GM23338 (cell line): ENCODE measurements at regions not wholly inside any gene's neighbourhood (a gene's known extent, or its start where the extent isn't known, plus 50 kb on each side); places are given as distances from the start of the nearest gene placed in this dataset.

Experiments
- ATAC-seq: fragments of 200-7000 bp; cut with Tn5 transposase; 3 replicates; pipeline ENCODE4 v1.9.1; 2020
- DNase-seq: peaks from one replicate; pipeline ENCODE4 v3.0.0-alpha.2; 2015; ENCODE audit warnings: low spot score
- H2AFZ ChIP-seq: fragments of 200-600 bp; sonication (generic); 2 replicates; pipeline ENCODE4 v1.8.0; 2016; ENCODE audit warnings: antibody characterized with exemption, mild to moderate bottlenecking, moderate library complexity
- H3F3A ChIP-seq: fragments of 200-600 bp; sonication (generic); replicated peaks from 2 replicates; pipeline ENCODE4 v1.8.0; 2017; ENCODE audit warnings: antibody characterized with exemption, mixed run types, low read depth
- H3K27ac ChIP-seq: fragments of 200-600 bp; sonication (generic); 2 replicates; pipeline ENCODE4 v1.6.1; 2016; ENCODE audit warnings: low read depth
- H3K27me3 ChIP-seq: fragments of 200-600 bp; sonication (generic); 2 replicates; pipeline ENCODE4 v1.8.0; 2016; ENCODE audit warnings: mild to moderate bottlenecking, mixed run types, moderate library complexity; ENCODE audit not compliant: insufficient read depth
- H3K36me3 ChIP-seq: fragments of 200-600 bp; sonication (generic); 2 replicates; pipeline ENCODE4 v1.8.0; 2016; ENCODE audit warnings: mild to moderate bottlenecking; ENCODE audit not compliant: insufficient read depth
- H3K4me1 ChIP-seq: fragments of 200-600 bp; sonication (generic); 2 replicates; pipeline ENCODE4 v1.8.0; 2016; ENCODE audit warnings: mild to moderate bottlenecking, moderate library complexity; ENCODE audit not compliant: insufficient read depth
- H3K4me2 ChIP-seq: fragments of 200-600 bp; sonication (generic); 2 replicates; pipeline ENCODE4 v1.7.1; 2017; ENCODE audit warnings: mixed run types
- H3K4me3 ChIP-seq: fragments of 200-600 bp; sonication (generic); 2 replicates; pipeline ENCODE4 v1.6.1; 2016; ENCODE audit warnings: mixed run types
- H3K79me2 ChIP-seq: fragments of 200-600 bp; sonication (generic); replicated peaks from 2 replicates; pipeline ENCODE4 v1.8.0; 2017; ENCODE audit warnings: mild to moderate bottlenecking; ENCODE audit not compliant: insufficient read depth
- H3K9me2 ChIP-seq: fragments of 200-600 bp; sonication (generic); 2 replicates; pipeline ENCODE4 v1.8.0; 2017; ENCODE audit not compliant: insufficient read depth
- H4K20me1 ChIP-seq: fragments of 200-600 bp; sonication (generic); replicated peaks from 2 replicates; pipeline ENCODE4 v1.8.0; 2017; ENCODE audit warnings: mild to moderate bottlenecking; ENCODE audit not compliant: insufficient read depth
- H3K27ac Mint-ChIP-seq: 2 replicates; pipeline ENCODE4 v1.8.0; 2020; ENCODE audit warnings: inconsistent platforms, mild to moderate bottlenecking, moderate library complexity, mixed read lengths
- H3K27me3 Mint-ChIP-seq: 3 replicates; pipeline ENCODE4 v1.8.0; 2022; ENCODE audit warnings: low read depth, mild to moderate bottlenecking, moderate library complexity, mixed read lengths, inconsistent platforms; ENCODE audit not compliant: insufficient read depth, poor library complexity
- H3K36me3 Mint-ChIP-seq: 3 replicates; pipeline ENCODE4 v1.8.0; 2021; ENCODE audit warnings: low read depth, mild to moderate bottlenecking, inconsistent platforms, moderate library complexity, mixed read lengths
- H3K4me1 Mint-ChIP-seq: 3 replicates; pipeline ENCODE4 v1.8.0; 2020; ENCODE audit warnings: mild to moderate bottlenecking, inconsistent platforms, mixed read lengths
- H3K4me3 Mint-ChIP-seq: 3 replicates; pipeline ENCODE4 v1.8.0; 2021; ENCODE audit warnings: moderate library complexity, mild to moderate bottlenecking, inconsistent platforms, mixed read lengths
- H3K9me3 Mint-ChIP-seq: 3 replicates; pipeline ENCODE4 v1.8.0; 2020; ENCODE audit warnings: moderate library complexity, mild to moderate bottlenecking, inconsistent platforms, mixed read lengths
- CREB1 ChIP-seq: fragments of 250-450 bp; sonication (Bioruptor Pico); IDR thresholded peaks from 2 replicates; pipeline ENCODE4 v1.5.0; 2020; ENCODE audit warnings: low read depth, mild to moderate bottlenecking, moderate library complexity
- EZH2 ChIP-seq: fragments of 200-600 bp; sonication (generic); IDR thresholded peaks from one replicate; pipeline ENCODE4 v1.8.0; 2017; ENCODE audit warnings: antibody characterized with exemption, mild to moderate bottlenecking, low read depth; ENCODE audit not compliant: unreplicated experiment
- EZH2phosphoT487 ChIP-seq: fragments of 200-600 bp; sonication (generic); IDR thresholded peaks from one replicate; pipeline ENCODE4 v1.8.1; 2018; ENCODE audit warnings: antibody characterized with exemption; ENCODE audit not compliant: unreplicated experiment
- JUNB ChIP-seq: IDR thresholded peaks from one replicate; pipeline ENCODE4 v1.6.1; 2016; ENCODE audit warnings: antibody characterized with exemption; ENCODE audit not compliant: unreplicated experiment
- POLR2AphosphoS5 ChIP-seq: IDR thresholded peaks from 2 replicates; pipeline ENCODE4 v1.6.1; 2016; ENCODE audit warnings: antibody characterized with exemption, low read depth
- STAT1 ChIP-seq: IDR thresholded peaks from one replicate; pipeline ENCODE4 v1.6.1; 2016; ENCODE audit warnings: antibody characterized with exemption; ENCODE audit not compliant: unreplicated experiment
- ZNF114 ChIP-seq: fragments of 250-450 bp; sonication (Bioruptor Pico); IDR thresholded peaks from 2 replicates; pipeline ENCODE4 v1.5.0; 2020; ENCODE audit warnings: mild to moderate bottlenecking, moderate library complexity
- ZNF331 ChIP-seq: fragments of 250-450 bp; sonication (Bioruptor Pico); IDR thresholded peaks from 2 replicates; pipeline ENCODE4 v1.5.0; 2020; ENCODE audit warnings: low read depth, mild to moderate bottlenecking, moderate library complexity
- TF ChIP-seq, protein P1 (sequence below): IDR thresholded peaks from 2 replicates; pipeline ENCODE4 v1.6.1; 2016; ENCODE audit warnings: antibody characterized with exemption
- TF ChIP-seq, protein P2 (sequence below): IDR thresholded peaks from one replicate; pipeline ENCODE4 v1.6.1; 2018; ENCODE audit warnings: antibody characterized with exemption; ENCODE audit not compliant: unreplicated experiment
- TF ChIP-seq, protein P3 (sequence below), 2 experiments: fragments of 200-600 bp in 1 of 2; sonication (generic) in 1 of 2; conservative IDR thresholded peaks; 2 replicates each; pipeline versions ENCODE4 v1.5.1 to v1.6.1; 2016 to 2017; ENCODE audit warnings: antibody characterized with exemption in 2 of 2, low read depth in 2 of 2, mild to moderate bottlenecking in 2 of 2, moderate library complexity in 1 of 2

DNA sequence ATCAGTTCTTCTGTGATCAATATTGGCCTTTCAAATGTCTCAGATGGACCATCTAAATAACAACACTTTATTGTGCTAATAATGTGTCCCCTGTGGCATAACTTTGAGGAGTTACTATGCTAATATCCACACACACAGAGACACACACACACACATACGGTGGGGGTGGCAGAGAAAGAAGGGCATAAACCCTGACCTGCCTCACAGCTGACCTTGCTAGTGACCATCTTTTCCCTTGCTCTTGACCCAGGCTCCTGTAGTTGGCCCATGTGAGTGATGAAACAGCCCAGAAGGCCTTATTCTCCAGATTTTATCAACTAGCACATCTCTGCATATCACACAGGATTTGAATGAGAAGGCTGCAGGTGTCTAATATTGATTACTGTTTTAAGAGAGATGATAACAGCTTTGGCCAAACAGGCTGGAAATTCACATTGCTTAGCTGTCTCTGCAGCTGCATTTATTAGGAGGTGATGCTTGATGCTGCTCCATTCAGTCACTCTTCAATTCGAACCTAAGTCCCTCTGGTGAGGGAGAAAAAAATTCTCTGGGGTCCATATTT, 176.4 kb downstream of the ACTR3 start (continued):
- TF ChIP-seq EZH2 (no peak), STAT1 (no peak)
- TF ChIP-seq, protein P1, sequence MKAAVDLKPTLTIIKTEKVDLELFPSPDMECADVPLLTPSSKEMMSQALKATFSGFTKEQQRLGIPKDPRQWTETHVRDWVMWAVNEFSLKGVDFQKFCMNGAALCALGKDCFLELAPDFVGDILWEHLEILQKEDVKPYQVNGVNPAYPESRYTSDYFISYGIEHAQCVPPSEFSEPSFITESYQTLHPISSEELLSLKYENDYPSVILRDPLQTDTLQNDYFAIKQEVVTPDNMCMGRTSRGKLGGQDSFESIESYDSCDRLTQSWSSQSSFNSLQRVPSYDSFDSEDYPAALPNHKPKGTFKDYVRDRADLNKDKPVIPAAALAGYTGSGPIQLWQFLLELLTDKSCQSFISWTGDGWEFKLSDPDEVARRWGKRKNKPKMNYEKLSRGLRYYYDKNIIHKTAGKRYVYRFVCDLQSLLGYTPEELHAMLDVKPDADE: no peak

DNA sequence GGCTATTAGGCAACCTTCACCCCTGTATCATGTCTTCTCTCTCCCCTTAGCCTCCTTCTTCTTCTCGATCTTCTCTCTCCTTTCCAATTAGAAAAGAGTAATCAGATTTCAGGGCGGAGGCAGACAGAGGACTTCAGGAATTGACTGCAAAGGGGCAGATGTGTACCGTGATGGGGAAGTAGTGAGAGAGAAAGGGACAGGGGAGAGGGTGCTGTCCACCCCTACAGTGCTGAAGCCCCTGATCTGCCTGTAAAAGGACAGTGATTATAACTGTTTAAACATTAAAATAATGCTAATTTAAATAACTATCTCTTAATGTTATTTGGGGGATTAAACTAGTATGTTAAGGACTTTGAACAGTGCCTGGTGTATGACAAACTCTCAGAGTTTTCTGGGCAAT, 178.5 kb downstream of the ACTR3 start:
- H3K4me1 ChIP-seq: no peaks in the 10 kb centered on the region
- TF ChIP-seq, protein P2, sequence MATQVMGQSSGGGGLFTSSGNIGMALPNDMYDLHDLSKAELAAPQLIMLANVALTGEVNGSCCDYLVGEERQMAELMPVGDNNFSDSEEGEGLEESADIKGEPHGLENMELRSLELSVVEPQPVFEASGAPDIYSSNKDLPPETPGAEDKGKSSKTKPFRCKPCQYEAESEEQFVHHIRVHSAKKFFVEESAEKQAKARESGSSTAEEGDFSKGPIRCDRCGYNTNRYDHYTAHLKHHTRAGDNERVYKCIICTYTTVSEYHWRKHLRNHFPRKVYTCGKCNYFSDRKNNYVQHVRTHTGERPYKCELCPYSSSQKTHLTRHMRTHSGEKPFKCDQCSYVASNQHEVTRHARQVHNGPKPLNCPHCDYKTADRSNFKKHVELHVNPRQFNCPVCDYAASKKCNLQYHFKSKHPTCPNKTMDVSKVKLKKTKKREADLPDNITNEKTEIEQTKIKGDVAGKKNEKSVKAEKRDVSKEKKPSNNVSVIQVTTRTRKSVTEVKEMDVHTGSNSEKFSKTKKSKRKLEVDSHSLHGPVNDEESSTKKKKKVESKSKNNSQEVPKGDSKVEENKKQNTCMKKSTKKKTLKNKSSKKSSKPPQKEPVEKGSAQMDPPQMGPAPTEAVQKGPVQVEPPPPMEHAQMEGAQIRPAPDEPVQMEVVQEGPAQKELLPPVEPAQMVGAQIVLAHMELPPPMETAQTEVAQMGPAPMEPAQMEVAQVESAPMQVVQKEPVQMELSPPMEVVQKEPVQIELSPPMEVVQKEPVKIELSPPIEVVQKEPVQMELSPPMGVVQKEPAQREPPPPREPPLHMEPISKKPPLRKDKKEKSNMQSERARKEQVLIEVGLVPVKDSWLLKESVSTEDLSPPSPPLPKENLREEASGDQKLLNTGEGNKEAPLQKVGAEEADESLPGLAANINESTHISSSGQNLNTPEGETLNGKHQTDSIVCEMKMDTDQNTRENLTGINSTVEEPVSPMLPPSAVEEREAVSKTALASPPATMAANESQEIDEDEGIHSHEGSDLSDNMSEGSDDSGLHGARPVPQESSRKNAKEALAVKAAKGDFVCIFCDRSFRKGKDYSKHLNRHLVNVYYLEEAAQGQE: peak; percentile 78
- TF ChIP-seq POLR2AphosphoS5: no peak
- H3K4me3 Mint-ChIP-seq: no peak overlapping the region
- H4K20me1 ChIP-seq: no peaks in the 10 kb centered on the region
- H3K27ac ChIP-seq: no peak overlapping the region
- no peaks in the 10 kb centered on the region for H3K9me2 ChIP-seq
- H3K36me3 Mint-ChIP-seq: peaks cover 5% of the 10 kb centered on the region; the same call in 2 of the 3 replicates
- H3K4me1 Mint-ChIP-seq: no peaks in the 10 kb centered on the region
- H3K4me3 ChIP-seq: no peak overlapping the region
- no peak overlapping the region for H3K27ac Mint-ChIP-seq
- ATAC-seq (peak; percentile 50), DNase-seq (peak; percentile 24)
- H3F3A ChIP-seq: no peaks in the 10 kb centered on the region
- no peak overlapping the region for H2AFZ ChIP-seq
- H3K27me3 Mint-ChIP-seq: no peaks in the 10 kb centered on the region
- H3K27me3 ChIP-seq: no peaks in the 10 kb centered on the region
- peaks cover 57% of the 10 kb centered on the region for H3K9me3 Mint-ChIP-seq
- H3K4me2 ChIP-seq: no peak overlapping the region
- H3K79me2 ChIP-seq: no peaks in the 10 kb centered on the region
- H3K36me3 ChIP-seq: no peaks in the 10 kb centered on the region

DNA sequence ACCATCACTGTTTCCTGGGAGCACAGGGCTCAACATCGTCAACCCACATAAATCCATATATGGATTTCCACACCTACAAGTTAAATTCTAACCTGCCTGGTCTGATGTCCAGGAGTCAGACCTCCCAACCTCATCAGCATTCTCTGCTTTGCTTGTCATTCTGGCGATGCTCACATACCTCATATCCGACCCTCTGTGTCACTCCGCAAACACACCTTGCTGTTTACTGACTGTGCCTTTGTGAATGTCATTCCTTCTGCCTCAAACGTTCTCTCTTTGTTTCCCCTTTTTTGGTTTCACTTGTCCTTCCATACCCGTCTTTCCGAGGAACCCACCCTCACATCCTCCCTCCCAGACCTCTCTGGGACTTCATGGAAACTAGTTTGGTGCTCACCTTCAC, 187.1 kb downstream of the ACTR3 start:
- H3K4me2 ChIP-seq: no peak overlapping the region
- no peaks in the 10 kb centered on the region for H3K9me2 ChIP-seq
- no peaks in the 10 kb centered on the region for H3K4me1 ChIP-seq
- no peak overlapping the region for H2AFZ ChIP-seq
- Mint-ChIP-seq H3K27ac (no peak overlapping the region), H3K9me3 (peaks cover 58% of the 10 kb centered on the region), H3K4me3 (no peak overlapping the region), H3K4me1 (no peaks in the 10 kb centered on the region), H3K27me3 (peaks cover 1% of the 10 kb centered on the region), H3K36me3 (peaks cover 11% of the 10 kb centered on the region; the same call in 2 of the 3 replicates)
- TF ChIP-seq ZNF114 (no peak), STAT1 (no peak), EZH2phosphoT487 (no peak), JUNB (no peak), CREB1 (CRISPR knock-in tag) (no peak), ZNF331 (no peak), POLR2AphosphoS5 (no peak), EZH2 (no peak)
- TF ChIP-seq, protein P2: no peak
- TF ChIP-seq, protein P3, sequence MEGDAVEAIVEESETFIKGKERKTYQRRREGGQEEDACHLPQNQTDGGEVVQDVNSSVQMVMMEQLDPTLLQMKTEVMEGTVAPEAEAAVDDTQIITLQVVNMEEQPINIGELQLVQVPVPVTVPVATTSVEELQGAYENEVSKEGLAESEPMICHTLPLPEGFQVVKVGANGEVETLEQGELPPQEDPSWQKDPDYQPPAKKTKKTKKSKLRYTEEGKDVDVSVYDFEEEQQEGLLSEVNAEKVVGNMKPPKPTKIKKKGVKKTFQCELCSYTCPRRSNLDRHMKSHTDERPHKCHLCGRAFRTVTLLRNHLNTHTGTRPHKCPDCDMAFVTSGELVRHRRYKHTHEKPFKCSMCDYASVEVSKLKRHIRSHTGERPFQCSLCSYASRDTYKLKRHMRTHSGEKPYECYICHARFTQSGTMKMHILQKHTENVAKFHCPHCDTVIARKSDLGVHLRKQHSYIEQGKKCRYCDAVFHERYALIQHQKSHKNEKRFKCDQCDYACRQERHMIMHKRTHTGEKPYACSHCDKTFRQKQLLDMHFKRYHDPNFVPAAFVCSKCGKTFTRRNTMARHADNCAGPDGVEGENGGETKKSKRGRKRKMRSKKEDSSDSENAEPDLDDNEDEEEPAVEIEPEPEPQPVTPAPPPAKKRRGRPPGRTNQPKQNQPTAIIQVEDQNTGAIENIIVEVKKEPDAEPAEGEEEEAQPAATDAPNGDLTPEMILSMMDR (conservative IDR thresholded peaks at IDR 0.05; ENCODE audit: low read depth in 2 of 2): no peak
- DNase-seq (no peak), ATAC-seq (no peak)
- H3K4me3 ChIP-seq: no peak overlapping the region
- no peak overlapping the region for H3K27ac ChIP-seq
- no peaks in the 10 kb centered on the region for H3K79me2 ChIP-seq
- H3K27me3 ChIP-seq: no peaks in the 10 kb centered on the region
- H3K36me3 ChIP-seq: no peaks in the 10 kb centered on the region; the same call in 1 of the 2 replicates
- H3F3A ChIP-seq: no peaks in the 10 kb centered on the region
- H4K20me1 ChIP-seq: no peaks in the 10 kb centered on the region
